ENCODE measurements at regions not wholly inside any gene's neighbourhood (a gene's known extent, or its start where the extent isn't known, plus 50 kb on each side); places are given as distances from the start of the nearest gene placed in this dataset.

- Mint-ChIP-seq H3K9me3 (no peaks in the 10 kb centered on the region), H3K4me3 (no peak overlapping the region), H3K27me3 (ENCODE audit: low read depth, poor library complexity) (no peaks in the 10 kb centered on the region), H3K27ac (no peak overlapping the region), H3K36me3 (ENCODE audit: low read depth) (no peaks in the 10 kb centered on the region), H3K4me1 (peaks cover 3% of the 10 kb centered on the region)
- no peak for DNase-seq
- TF ChIP-seq CTCF (IDR thresholded peaks at IDR 0.05), result no peak
Measured at GRCh38 chr5:105131045-105131444, 1568.5 kb upstream of the NUDT12 start.

- Mint-ChIP-seq H3K27ac (no peak overlapping the region), H3K4me3 (no peak overlapping the region)
Measured at GRCh38 chr5:105101577-105101976, 1539.0 kb upstream of the NUDT12 start.

GRCh38 chr5:105088961-105089360 lies 1526.4 kb upstream of the NUDT12 start:
- DNase-seq, result no peak
- no peak overlapping the region for H3K4me3 Mint-ChIP-seq
- H3K36me3 Mint-ChIP-seq (ENCODE audit: low read depth), result peaks cover 9% of the 10 kb centered on the region
- H3K4me1 Mint-ChIP-seq, result no peaks in the 10 kb centered on the region
- no peak for TF ChIP-seq CTCF (IDR thresholded peaks at IDR 0.05)
- peaks cover 27% of the 10 kb centered on the region for H3K9me3 Mint-ChIP-seq
- H3K27ac Mint-ChIP-seq, result no peak overlapping the region
- peaks cover 4% of the 10 kb centered on the region for H3K27me3 Mint-ChIP-seq (ENCODE audit: low read depth, poor library complexity)

More at GRCh38 chr5:105101577-105101976, 1539.0 kb upstream of the NUDT12 start:
- no peaks in the 10 kb centered on the region for H3K9me3 Mint-ChIP-seq
- no peak for DNase-seq
- H3K36me3 Mint-ChIP-seq (ENCODE audit: low read depth), result no peaks in the 10 kb centered on the region
- TF ChIP-seq CTCF (IDR thresholded peaks at IDR 0.05), result no peak
- peaks cover 4% of the 10 kb centered on the region for H3K27me3 Mint-ChIP-seq (ENCODE audit: low read depth, poor library complexity)
- H3K4me1 Mint-ChIP-seq, result no peaks in the 10 kb centered on the region

GRCh38 chr5:105088102-105088501 lies 1525.5 kb upstream of the NUDT12 start:
- TF ChIP-seq CTCF (IDR thresholded peaks at IDR 0.05), result no peak
- peaks cover 22% of the 10 kb centered on the region for H3K9me3 Mint-ChIP-seq
- peaks cover 4% of the 10 kb centered on the region for H3K27me3 Mint-ChIP-seq (ENCODE audit: low read depth, poor library complexity)
- H3K4me3 Mint-ChIP-seq, result no peak overlapping the region
- no peak for DNase-seq
- peaks cover 9% of the 10 kb centered on the region for H3K36me3 Mint-ChIP-seq (ENCODE audit: low read depth)
- H3K4me1 Mint-ChIP-seq, result no peaks in the 10 kb centered on the region
- no peak overlapping the region for H3K27ac Mint-ChIP-seq

- Mint-ChIP-seq H3K4me3 (no peak overlapping the region), H3K4me1 (no peaks in the 10 kb centered on the region), H3K27ac (no peak overlapping the region), H3K36me3 (ENCODE audit: low read depth) (no peaks in the 10 kb centered on the region), H3K9me3 (peaks cover 18% of the 10 kb centered on the region), H3K27me3 (ENCODE audit: low read depth, poor library complexity) (no peaks in the 10 kb centered on the region)
- TF ChIP-seq CTCF (IDR thresholded peaks at IDR 0.05), result no peak
- DNase-seq, result no peak
Measured at GRCh38 chr5:105057893-105058292, 1495.3 kb upstream of the NUDT12 start.

GRCh38 chr5:105057001-105057436 lies 1494.4 kb upstream of the NUDT12 start:
- DNase-seq, result no peak
- Mint-ChIP-seq H3K9me3 (peaks cover 24% of the 10 kb centered on the region), H3K27me3 (ENCODE audit: low read depth, poor library complexity) (no peaks in the 10 kb centered on the region), H3K4me3 (no peak overlapping the region), H3K4me1 (no peaks in the 10 kb centered on the region), H3K27ac (no peak overlapping the region), H3K36me3 (ENCODE audit: low read depth) (no peaks in the 10 kb centered on the region)
- no peak for TF ChIP-seq CTCF (IDR thresholded peaks at IDR 0.05)

All from nephron progenitor cell (in vitro differentiated cells).